Bone marrow (tissue), 2 donors: ENCODE measurements at regions not wholly inside any gene's neighbourhood (a gene's known extent, or its start where the extent isn't known, plus 50 kb on each side); places are given as distances from the start of the nearest gene placed in this dataset.
"Not testable (repeated sequence)": the region's sequence is repeated elsewhere in the genome, so short reads cannot be mapped to it uniquely, and the experiment has no call there.

Experiments used
- DNase-seq, 2 donors: peaks; one replicate each; lab custom pipeline; 2025; lab: John Stamatoyannopoulos, UW

- no peak for DNase-seq
Observed at GRCh38 chrY:7725791-7726460, 814.4 kb upstream of the AMELY start.

GRCh38 chrY:7723991-7724632 lies 812.6 kb upstream of the AMELY start:
- peak; percentile 2 to 28 for DNase-seq

DNA sequence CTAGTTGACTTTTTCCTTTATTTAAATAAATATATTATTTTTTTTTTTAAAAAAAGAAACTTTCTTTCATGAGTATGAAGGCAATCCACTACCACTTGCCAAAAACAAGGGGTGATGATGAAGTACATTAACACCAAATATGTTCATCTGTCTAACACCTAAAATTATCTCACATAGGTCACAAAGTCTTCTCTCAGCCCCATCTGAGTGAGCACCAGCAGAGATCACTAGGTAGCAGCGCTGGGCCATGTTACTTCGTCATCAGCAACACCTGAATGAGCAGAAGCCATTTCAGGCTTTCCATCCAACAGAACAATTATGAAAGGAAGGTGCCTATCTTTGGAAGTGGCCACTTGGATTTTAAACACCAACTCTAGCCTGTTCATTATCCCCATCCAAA lies 811.6 kb upstream of the AMELY start:
- DNase-seq = no peak

GRCh38 chrY:7722566-7722965 lies 811.0 kb upstream of the AMELY start:
- no peak for DNase-seq

DNA sequence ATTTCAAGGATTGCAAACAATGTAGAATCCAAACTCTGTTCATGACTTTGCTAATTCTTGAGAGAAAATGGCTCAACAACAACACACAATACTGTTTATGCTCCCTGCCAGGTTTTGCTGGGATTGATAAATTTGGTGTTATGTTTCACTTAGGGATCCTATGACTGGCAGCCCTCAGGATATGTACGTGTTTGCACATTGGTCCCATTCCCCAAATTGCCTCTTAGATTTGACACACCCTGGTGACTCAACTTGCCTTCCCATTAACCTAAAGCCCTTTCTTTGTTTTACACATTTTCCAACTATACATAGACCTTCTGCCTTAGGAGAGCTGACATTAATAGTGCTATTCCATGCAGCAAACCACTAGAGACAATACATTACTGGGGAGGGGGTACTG lies 809.4 kb upstream of the AMELY start:
- DNase-seq = no peak

DNA sequence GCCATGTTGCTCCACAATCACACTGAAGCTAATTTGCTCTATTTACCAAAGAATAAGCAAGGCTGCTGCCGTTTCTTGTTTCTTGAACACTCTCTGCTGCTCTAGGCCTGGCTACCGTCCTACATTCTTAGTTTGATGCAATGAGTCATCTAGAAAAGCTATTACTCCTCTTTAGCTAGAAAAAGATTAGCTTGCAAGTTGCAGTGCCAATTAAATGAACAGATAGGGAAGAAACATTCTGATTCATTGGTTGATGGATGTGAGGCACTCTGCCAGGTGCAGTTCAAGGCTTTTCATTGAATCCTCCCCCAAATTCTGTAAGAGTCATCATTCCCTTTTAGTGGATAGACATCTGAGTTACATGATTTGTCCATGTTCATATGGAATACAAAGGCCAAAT lies 807.7 kb upstream of the AMELY start:
- DNase-seq = no peak

DNA sequence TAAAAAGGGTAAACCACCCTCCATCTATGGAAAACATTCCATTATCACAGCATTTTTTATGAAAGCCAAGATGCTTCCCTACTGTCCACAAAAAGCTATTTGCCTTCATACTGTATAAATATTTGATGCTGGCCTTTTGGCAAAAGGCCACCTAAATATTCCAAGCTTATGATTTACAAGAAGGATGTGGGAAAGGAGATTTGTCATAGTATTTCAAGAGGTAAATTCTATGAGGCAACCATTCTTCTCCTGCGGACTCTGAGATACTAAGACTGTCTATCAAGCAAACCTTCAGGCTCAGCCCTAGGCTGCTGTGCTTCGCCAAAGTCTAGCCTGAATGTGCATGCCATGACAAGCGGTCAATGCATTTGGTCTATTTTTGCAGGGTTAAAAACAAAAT lies 807.1 kb upstream of the AMELY start:
- no peak for DNase-seq

- no peak for DNase-seq
Observed at GRCh38 chrY:7718126-7718525, 806.6 kb upstream of the AMELY start.

- DNase-seq = no peak
Observed at GRCh38 chrY:7714426-7714825, 802.9 kb upstream of the AMELY start.

DNA sequence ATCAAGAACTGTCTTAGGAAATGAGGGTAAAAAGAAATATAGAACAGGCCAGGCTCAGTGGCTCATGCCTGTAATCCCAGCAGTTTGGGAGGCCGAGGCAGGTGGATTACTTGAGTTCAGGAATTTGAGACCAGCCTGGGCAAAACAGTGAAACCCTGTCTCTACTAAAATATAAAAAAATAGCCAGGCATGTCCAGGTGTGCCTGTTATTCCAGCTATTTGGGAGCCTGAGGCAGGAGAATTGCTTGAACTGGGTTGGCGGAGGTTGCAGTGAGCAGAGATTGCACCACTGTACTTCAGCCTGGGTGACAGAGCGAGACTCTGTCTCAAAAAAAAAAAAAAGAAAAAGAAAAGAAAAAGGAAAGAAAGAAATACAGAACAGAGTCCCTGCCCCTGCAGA lies 802.2 kb upstream of the AMELY start:
- not testable (repeated sequence) for DNase-seq

DNA sequence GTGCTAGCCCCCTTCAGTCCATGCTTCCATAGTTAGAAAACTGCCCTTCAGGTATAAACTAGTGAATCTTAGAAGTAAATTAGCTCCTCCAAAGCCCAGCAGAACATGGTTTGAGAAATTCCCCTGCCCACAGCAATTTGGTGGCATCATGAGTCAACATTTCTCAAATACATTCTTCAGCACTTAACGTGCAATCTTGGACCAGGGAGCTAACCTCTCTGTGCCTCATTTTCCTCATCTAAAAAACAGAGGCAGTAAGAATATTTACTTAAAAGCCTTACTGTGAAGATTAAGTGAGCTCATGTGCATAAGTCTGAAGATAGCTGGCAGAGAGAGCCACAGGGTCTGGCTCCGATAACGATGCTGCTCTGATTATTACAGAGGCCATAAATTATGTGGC lies 800.7 kb upstream of the AMELY start:
- no peak for DNase-seq

DNA sequence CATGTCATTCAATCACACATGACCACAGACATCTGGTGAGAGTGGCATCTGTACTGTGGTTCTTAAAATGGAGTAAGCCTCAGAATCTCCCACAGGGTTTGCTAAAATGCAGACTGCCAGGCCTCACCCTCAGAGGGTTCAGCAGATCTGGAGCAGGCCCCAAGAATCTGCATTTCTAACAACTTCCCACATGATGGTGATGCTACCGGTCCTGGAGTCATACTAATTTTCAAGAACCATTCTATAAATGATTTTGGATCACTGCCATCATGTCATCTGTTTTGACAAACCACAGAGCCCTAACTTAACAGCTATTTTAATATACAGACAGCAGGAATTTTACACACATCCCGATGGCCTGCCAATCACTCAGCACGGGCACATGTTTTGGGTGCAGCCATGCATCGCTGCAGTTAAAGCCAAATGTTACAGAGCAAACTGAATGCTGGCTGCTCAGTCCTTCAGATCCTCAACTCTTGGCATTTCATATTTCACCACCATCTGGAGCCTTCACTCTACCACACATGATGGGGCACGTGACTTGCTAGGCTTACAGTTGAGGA lies 792.1 kb upstream of the AMELY start:
- DNase-seq = no peak

DNA sequence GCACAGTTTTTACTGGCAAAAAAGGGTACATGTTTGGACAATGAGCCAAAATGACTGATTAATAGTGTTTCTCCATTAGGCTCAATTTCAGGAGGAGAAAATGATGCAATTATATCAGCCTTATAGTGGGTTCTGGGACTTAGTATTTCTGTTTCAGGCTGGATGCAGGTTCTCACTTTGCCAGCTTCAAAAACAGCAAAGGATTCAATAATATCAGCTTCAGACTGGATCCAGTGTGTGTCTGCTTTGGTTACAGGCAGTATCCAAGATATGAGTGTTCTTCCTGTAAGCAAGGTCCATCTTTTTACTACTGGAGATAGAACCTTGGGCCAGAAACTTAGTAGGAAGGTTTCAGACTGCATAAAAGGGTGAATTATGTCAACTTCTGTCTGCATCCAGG lies 790.9 kb upstream of the AMELY start:
- DNase-seq = no peak

DNA sequence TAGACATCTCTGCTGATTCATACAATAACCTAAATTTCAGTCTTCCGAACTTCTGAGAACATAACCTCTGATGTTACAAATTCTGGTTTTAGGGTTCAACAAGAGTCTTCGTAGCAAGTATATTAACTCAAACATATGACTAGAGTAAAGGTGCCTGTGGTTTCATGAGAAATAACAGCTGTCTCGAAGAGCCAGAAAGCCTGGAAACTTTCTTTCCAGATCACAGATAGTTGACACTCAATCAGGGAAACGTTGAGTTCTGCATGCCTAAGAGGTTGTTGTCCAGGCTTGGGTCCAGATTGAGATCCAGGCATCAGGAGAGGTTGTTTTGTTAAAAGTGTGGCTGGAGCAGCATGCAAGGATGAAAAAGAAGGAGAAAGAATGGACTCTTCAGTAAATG lies 790.1 kb upstream of the AMELY start:
- DNase-seq = no peak

- DNase-seq = no peak
Observed at GRCh38 chrY:7697506-7697905, 786.0 kb upstream of the AMELY start.

- no peak for DNase-seq
Observed at GRCh38 chrY:7692701-7693100, 781.1 kb upstream of the AMELY start.

DNA sequence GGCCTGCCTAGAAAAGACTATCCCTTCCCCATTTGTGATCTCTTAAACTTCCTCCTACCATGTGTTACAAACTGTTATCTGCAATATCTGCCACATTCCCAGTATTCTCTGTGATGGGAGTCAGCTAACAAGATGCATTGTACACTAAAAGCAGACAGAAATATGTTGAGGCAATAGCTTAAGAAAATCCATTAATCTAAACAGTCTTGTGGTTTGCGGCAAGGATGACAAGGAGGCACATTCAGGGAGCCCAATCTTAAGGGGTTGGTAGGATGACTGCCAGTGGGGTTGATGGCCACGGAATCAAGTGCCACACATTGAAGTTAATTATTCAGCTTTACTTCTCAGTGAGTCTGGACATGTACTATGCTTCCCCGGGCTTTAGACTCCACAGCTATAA lies 775.5 kb upstream of the AMELY start:
- no peak for DNase-seq

GRCh38 chrY:7684546-7684945 lies 773.0 kb upstream of the AMELY start:
- no peak for DNase-seq

DNA sequence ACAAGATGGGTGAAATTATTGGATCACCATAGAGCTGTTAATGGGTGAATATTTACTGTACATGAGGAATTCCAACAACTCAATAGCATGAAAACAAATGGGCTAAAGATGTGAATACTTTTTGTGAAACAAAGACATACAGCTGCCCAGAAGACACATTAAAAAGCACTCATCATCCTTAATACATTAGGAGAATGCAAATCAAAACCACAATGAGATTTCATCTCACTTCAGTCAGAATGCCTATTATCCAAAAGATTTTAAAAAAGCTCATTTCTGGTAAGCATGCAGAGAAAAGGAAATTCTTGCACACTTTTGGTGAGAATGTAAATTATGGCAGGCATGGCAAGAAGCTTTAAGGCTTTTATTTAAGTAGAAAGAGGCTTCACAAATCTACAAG lies 770.8 kb upstream of the AMELY start:
- no peak for DNase-seq

DNA sequence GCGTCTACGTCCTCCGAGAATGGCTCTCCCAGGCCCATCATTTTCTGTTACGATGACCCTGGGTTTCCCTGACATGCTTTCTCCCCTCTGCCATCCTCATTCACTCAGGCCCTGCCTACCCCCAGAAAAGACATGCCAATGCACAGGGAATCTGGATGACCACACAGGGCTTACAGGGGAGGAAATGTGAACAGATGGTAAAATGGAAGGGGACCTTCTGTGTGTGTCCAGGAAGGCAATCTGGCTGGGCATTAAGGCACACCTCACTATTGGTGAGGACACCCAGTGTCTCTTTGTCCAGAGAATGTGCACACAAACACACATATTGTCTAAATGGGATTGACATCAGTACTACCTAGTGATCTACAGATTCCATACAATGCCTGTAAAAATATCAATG lies 769.9 kb upstream of the AMELY start:
- no peak for DNase-seq

DNA sequence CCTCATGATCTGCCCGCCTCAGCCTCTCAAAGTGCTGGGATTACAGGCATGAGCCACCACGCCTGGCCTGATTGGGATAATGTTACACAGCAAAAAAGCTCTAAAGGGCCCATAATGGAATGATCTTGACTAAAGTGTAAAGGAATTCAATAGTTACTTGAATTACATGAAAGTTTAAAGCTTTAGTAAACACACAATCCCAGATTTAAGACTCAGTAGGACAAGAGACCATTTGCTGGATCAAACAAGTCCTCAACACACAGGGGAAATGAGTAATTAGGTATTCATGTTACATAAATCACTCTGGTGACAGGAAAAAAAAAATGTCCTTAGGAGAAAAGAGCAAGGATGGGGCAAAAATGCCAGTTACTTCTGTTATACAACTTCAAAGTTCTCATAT lies 762.9 kb upstream of the AMELY start:
- no peak for DNase-seq

DNA sequence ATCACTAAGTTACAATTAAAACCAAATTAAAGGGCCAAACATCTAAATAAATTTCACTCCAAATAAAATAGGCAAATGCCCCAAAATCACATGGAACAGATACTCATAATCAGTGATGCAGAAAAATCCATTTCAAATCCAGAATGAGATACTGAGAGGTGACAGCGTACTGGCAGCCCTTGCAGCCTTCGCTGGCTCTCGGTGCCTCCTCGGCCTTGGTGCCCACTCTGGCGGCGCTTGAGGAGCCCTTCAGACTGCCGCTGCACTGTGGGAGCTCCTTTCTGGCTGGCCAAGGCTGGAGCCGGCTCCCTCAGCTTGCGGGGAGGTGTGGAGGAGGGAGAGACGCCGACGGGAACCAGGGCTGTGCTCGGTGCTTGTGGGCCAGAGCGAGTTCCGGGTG lies 761.2 kb upstream of the AMELY start:
- no peak for DNase-seq

- DNase-seq = no peak
Observed at GRCh38 chrY:7663261-7663660, 751.7 kb upstream of the AMELY start.

GRCh38 chrY:7659047-7659446 lies 747.5 kb upstream of the AMELY start:
- no peak for DNase-seq
